ENCODE measurements at regions not wholly inside any gene's neighbourhood (a gene's known extent, or its start where the extent isn't known, plus 50 kb on each side); places are given as distances from the start of the nearest gene placed in this dataset.

DNA sequence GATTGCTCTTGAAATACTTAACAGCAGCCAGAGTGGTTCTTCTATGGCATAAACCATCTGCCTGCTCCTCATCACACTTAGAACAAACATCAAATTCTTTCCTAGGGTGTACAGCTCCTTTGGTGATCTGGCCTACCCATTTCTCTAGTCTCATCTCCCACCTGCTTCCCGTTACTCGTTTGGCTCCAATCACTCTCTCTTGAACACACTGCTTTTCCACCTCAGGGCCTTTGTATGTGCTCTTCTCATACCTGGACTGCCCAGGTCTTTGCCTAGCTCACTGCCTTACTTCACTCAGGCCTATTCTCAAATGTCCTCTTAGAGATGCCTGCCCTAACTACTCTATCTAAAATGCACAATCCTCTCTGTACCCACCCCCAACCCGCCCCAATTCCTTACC, 100.5 kb downstream of the KCNRG start:
- H3K4me3 ChIP-seq (ENCODE audit: control insufficient read depth, low read depth, low read length): no peak overlapping the region
- TF ChIP-seq, protein P1, sequence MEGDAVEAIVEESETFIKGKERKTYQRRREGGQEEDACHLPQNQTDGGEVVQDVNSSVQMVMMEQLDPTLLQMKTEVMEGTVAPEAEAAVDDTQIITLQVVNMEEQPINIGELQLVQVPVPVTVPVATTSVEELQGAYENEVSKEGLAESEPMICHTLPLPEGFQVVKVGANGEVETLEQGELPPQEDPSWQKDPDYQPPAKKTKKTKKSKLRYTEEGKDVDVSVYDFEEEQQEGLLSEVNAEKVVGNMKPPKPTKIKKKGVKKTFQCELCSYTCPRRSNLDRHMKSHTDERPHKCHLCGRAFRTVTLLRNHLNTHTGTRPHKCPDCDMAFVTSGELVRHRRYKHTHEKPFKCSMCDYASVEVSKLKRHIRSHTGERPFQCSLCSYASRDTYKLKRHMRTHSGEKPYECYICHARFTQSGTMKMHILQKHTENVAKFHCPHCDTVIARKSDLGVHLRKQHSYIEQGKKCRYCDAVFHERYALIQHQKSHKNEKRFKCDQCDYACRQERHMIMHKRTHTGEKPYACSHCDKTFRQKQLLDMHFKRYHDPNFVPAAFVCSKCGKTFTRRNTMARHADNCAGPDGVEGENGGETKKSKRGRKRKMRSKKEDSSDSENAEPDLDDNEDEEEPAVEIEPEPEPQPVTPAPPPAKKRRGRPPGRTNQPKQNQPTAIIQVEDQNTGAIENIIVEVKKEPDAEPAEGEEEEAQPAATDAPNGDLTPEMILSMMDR (IDR thresholded peaks at IDR 0.05; ENCODE audit: control insufficient read depth, insufficient read depth, low read depth, low read length, missing control alignments): no peak
- DNase-seq (ENCODE audit: low read depth): no peak

- no peak overlapping the region for H3K4me3 ChIP-seq (ENCODE audit: control insufficient read depth, low read depth, low read length)
- TF ChIP-seq, protein P1 (IDR thresholded peaks at IDR 0.05; ENCODE audit: control insufficient read depth, insufficient read depth, low read depth, low read length, missing control alignments): no peak
- DNase-seq (ENCODE audit: low read depth): no peak
Observed at GRCh38 chr13:50116430-50116973, 101.3 kb downstream of the KCNRG start.

- H3K4me3 ChIP-seq (ENCODE audit: control insufficient read depth, low read depth, low read length): no peak overlapping the region
- TF ChIP-seq, protein P1 (IDR thresholded peaks at IDR 0.05; ENCODE audit: control insufficient read depth, insufficient read depth, low read depth, low read length, missing control alignments): no peak
- DNase-seq (ENCODE audit: low read depth): no peak
Observed at GRCh38 chr13:50119591-50119990, 104.3 kb downstream of the KCNRG start.

- TF ChIP-seq, protein P1 (IDR thresholded peaks at IDR 0.05; ENCODE audit: control insufficient read depth, insufficient read depth, low read depth, low read length, missing control alignments): no peak
Observed at GRCh38 chr13:50122455-50122854, 107.2 kb downstream of the KCNRG start.

GRCh38 chr13:50123002-50123401, 107.8 kb downstream of the KCNRG start:
- no peak for DNase-seq (ENCODE audit: low read depth)
- TF ChIP-seq, protein P1 (IDR thresholded peaks at IDR 0.05; ENCODE audit: control insufficient read depth, insufficient read depth, low read depth, low read length, missing control alignments): no peak
- peak overlapping the region; percentile 62; the same call in 1 of the 2 replicates for H3K4me3 ChIP-seq (ENCODE audit: control insufficient read depth, low read depth, low read length)

More at GRCh38 chr13:50122455-50122854, 107.2 kb downstream of the KCNRG start:
- no peak for DNase-seq (ENCODE audit: low read depth)
- H3K4me3 ChIP-seq (ENCODE audit: control insufficient read depth, low read depth, low read length): no peak overlapping the region

DNA sequence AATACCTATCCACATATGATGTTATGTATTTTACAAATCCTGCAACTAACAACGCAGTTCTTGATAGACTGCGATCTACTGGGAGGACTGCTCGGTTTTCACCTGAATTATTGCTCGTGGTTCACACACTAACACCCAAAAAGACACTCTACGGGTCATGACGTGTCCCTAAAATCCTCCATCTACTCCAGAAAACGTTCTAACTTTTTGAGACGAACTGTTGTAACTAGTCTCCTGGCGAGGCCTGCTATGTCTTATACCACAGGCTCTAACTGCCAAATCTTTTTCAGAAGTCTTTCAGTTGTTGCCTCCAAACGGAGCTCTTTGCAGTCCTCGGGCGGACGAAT, 108.2 kb downstream of the KCNRG start:
- H3K4me3 ChIP-seq (ENCODE audit: control insufficient read depth, low read depth, low read length): peak overlapping the region; percentile 62
- TF ChIP-seq, protein P1 (IDR thresholded peaks at IDR 0.05; ENCODE audit: control insufficient read depth, insufficient read depth, low read depth, low read length, missing control alignments): no peak
- DNase-seq (ENCODE audit: low read depth): no peak

Data from AG09309 (cell line).